ENCODE measurements at regions not wholly inside any gene's neighbourhood (a gene's known extent, or its start where the extent isn't known, plus 50 kb on each side); places are given as distances from the start of the nearest gene placed in this dataset.

- ChIA-PET POLR2A (interaction anchor here (0.6 to 0.7 kb wide), 3 partner anchors 97 to 547 kb away, joined by 3 to 6 read pairs (median 3); no protein-coding TSS in a partner anchor), CTCF (no interaction called here)
- Histone ChIP-seq H3K9me3 (ENCODE audit: control insufficient read depth, insufficient read depth, low read depth, low read length) (no peaks in the 10 kb centered on the region), H3K36me3 (ENCODE audit: control insufficient read depth, insufficient read depth, low read length) (no peaks in the 10 kb centered on the region), H3K4me3 (ENCODE audit: low read depth in 2 of 2, low read length in 2 of 2) (no peak overlapping the region), H3K4me1 (ENCODE audit: control insufficient read depth, insufficient read depth, low read length) (no peaks in the 10 kb centered on the region), H3K27me3 (ENCODE audit: control insufficient read depth, insufficient read depth, low read length) (no peaks in the 10 kb centered on the region; the same call in 1 of the 2 replicates), H3K27ac (ENCODE audit: low read length) (no peak overlapping the region)
- DNase-seq (ENCODE audit: low read depth, low spot score): no peak
- in situ Hi-C loops (cut with HindIII; ENCODE audit: low pct_unique_long_range_greater_than_20kb, low sequenced_read_pairs) (no loop called here), intact Hi-C loops (cut with micrococcal nuclease; ENCODE audit: unreplicated experiment) (no loop called here)
- ATAC-seq: no peak
- no TSS peak for BruUV-seq (replicated peaks)
- TF ChIP-seq SIN3A (IDR thresholded peaks at IDR 0.05; ENCODE audit: borderline replicate concordance, insufficient read depth, low read depth, low read length) (no peak), REST (IDR thresholded peaks at IDR 0.05; ENCODE audit: insufficient read depth in 1 of 2, low read depth in 2 of 2, low read length in 1 of 2) (no peak), TCF7L2 (IDR thresholded peaks at IDR 0.05; ENCODE audit: low read depth, low read length) (no peak), POLR2AphosphoS5 (IDR thresholded peaks at IDR 0.05; ENCODE audit: low read depth, low read length) (no peak)
- TF ChIP-seq, protein P1, sequence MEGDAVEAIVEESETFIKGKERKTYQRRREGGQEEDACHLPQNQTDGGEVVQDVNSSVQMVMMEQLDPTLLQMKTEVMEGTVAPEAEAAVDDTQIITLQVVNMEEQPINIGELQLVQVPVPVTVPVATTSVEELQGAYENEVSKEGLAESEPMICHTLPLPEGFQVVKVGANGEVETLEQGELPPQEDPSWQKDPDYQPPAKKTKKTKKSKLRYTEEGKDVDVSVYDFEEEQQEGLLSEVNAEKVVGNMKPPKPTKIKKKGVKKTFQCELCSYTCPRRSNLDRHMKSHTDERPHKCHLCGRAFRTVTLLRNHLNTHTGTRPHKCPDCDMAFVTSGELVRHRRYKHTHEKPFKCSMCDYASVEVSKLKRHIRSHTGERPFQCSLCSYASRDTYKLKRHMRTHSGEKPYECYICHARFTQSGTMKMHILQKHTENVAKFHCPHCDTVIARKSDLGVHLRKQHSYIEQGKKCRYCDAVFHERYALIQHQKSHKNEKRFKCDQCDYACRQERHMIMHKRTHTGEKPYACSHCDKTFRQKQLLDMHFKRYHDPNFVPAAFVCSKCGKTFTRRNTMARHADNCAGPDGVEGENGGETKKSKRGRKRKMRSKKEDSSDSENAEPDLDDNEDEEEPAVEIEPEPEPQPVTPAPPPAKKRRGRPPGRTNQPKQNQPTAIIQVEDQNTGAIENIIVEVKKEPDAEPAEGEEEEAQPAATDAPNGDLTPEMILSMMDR (IDR thresholded peaks at IDR 0.05): no peak
Observed at GRCh38 chr15:81752546-81752942, 293.3 kb downstream of the MEX3B start.

DNA sequence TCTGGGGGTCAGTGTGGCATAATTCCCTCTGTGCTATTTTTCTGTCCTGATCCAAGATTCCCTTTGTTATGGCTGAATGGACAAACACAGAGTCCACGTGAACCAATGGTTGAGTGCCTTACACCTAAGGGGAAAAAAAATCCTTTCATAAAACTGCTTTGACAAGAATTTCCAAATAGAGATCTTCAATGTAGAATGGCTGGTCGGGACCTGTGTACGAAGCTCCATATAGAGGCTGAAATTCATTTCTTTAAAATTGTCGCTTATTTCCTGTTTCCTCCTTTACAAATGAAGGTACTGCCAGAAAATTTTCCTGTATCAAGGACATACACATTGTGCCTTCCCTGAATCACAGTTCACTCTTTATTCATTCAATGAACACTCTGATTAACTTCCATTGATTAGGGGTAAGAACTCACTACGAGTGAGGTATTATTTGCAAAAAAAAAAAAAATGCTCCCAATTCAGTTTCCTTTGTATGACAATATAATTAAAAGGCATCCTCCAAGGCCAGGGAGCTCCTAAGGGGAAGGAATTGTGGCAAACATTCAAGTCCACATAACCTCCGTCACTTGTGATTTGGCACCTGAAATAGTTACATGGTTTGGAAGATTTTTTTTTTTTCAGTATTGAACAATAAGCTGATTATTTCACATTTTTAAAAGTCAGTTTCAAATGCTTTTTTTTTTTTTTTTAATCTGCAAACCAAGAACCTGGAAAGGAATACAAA, 293.8 kb downstream of the MEX3B start:
- Histone ChIP-seq H3K36me3 (ENCODE audit: control insufficient read depth, insufficient read depth, low read length) (no peaks in the 10 kb centered on the region), H3K9me3 (ENCODE audit: control insufficient read depth, insufficient read depth, low read depth, low read length) (no peaks in the 10 kb centered on the region), H3K27me3 (ENCODE audit: control insufficient read depth, insufficient read depth, low read length) (no peaks in the 10 kb centered on the region; the same call in 1 of the 2 replicates), H3K27ac (ENCODE audit: low read length) (no peak overlapping the region), H3K4me3 (ENCODE audit: low read depth in 2 of 2, low read length in 2 of 2) (no peak overlapping the region), H3K4me1 (ENCODE audit: control insufficient read depth, insufficient read depth, low read length) (no peaks in the 10 kb centered on the region)
- BruUV-seq (replicated peaks): no TSS peak
- intact Hi-C loops (cut with micrococcal nuclease; ENCODE audit: unreplicated experiment) (no loop called here), in situ Hi-C loops (cut with HindIII; ENCODE audit: low pct_unique_long_range_greater_than_20kb, low sequenced_read_pairs) (no loop called here)
- CTCF ChIA-PET: no interaction called here
- POLR2A ChIA-PET: interaction anchor here (0.6 to 0.7 kb wide), 2 partner anchors 270 to 546 kb away, joined by 3 to 6 read pairs; no protein-coding TSS in a partner anchor
- DNase-seq (ENCODE audit: low read depth, low spot score) (no peak), ATAC-seq (no peak)
- TF ChIP-seq REST (IDR thresholded peaks at IDR 0.05; ENCODE audit: insufficient read depth in 1 of 2, low read depth in 2 of 2, low read length in 1 of 2): no peak
- no peak for TF ChIP-seq TCF7L2 (IDR thresholded peaks at IDR 0.05; ENCODE audit: low read depth, low read length)
- TF ChIP-seq, protein P1 (IDR thresholded peaks at IDR 0.05): no peak
- TF ChIP-seq POLR2AphosphoS5 (IDR thresholded peaks at IDR 0.05; ENCODE audit: low read depth, low read length): no peak
- no peak for TF ChIP-seq SIN3A (IDR thresholded peaks at IDR 0.05; ENCODE audit: borderline replicate concordance, insufficient read depth, low read depth, low read length)
